ENCODE measurements at regions not wholly inside any gene's neighbourhood (a gene's known extent, or its start where the extent isn't known, plus 50 kb on each side); places are given as distances from the start of the nearest gene placed in this dataset.

DNA sequence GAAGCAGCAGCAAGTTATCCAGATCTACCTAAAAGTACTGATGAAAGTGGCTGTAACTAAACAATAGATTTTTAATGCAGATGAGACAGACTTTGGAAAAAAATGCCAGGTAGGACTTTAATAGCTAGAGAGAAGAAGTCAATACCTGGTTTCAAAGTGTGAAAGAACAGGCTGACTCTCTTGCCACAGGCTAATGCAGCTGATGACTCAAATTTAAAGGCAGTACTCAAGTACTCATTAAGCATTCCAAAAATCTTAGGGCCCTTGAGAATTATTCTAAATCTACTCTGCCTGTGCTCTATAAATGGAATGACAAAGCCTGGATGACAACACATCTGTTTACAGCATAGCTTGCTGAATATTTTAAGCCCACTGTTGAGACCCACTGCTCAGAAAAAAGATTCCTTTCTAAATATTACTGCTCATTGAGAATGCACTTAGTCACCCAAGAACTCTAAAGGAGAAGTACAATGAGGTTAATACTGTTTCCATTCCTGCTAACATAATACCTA lies 68.6 kb upstream of the SYT1 start:
- TF ChIP-seq, protein P1, sequence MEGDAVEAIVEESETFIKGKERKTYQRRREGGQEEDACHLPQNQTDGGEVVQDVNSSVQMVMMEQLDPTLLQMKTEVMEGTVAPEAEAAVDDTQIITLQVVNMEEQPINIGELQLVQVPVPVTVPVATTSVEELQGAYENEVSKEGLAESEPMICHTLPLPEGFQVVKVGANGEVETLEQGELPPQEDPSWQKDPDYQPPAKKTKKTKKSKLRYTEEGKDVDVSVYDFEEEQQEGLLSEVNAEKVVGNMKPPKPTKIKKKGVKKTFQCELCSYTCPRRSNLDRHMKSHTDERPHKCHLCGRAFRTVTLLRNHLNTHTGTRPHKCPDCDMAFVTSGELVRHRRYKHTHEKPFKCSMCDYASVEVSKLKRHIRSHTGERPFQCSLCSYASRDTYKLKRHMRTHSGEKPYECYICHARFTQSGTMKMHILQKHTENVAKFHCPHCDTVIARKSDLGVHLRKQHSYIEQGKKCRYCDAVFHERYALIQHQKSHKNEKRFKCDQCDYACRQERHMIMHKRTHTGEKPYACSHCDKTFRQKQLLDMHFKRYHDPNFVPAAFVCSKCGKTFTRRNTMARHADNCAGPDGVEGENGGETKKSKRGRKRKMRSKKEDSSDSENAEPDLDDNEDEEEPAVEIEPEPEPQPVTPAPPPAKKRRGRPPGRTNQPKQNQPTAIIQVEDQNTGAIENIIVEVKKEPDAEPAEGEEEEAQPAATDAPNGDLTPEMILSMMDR (IDR thresholded peaks at IDR 0.05 in 8 of 11, conservative IDR thresholded peaks at IDR 0.05 in 3 of 11), result no peak
- TF ChIP-seq POLR2A (IDR thresholded peaks at IDR 0.05) (no peak), POLR2AphosphoS5 (IDR thresholded peaks at IDR 0.05) (no peak)

Data from spleen (tissue), 7 donors.